H1 (cell line): ENCODE measurements at regions not wholly inside any gene's neighbourhood (a gene's known extent, or its start where the extent isn't known, plus 50 kb on each side); places are given as distances from the start of the nearest gene placed in this dataset.

Experiments used
- CTCF ChIA-PET: fragments of 300-600 bp; sonication (Branson Sonifier 250); formaldehyde crosslinking; loops from one replicate; lab custom pipeline; 2021; ENCODE audit not compliant: partially characterized antibody; lab: Charles Lee
- POLR2A ChIA-PET: fragments of 300-600 bp; sonication (Branson Sonifier 250); formaldehyde crosslinking; loops from one replicate; lab custom pipeline; 2021; ENCODE audit warnings: inconsistent platforms; ENCODE audit not compliant: partially characterized antibody; lab: Charles Lee
- DNase-seq, 2 experiments: peaks; one replicate each; pipeline versions ENCODE4 v3.0.0 to v3.0.0-alpha.2; 2010 to 2022; ENCODE audit warnings: low spot score in 2 of 2, low read depth in 1 of 2, mixed read lengths in 1 of 2
- FAIRE-seq: peaks from 2 replicates; lab custom pipeline; 2011; peaks lifted over from hg19 to GRCh38; lab: Jason Lieb, UNC
- H2AFZ ChIP-seq: 2 replicates; pipeline ENCODE4 v1.8.1; 2012; ENCODE audit warnings: low read length, inconsistent platforms
- H2AK5ac ChIP-seq: 2 replicates; pipeline ENCODE4 v1.6.1; 2013; ENCODE audit warnings: low read depth, low read length
- H2BK120ac ChIP-seq: replicated peaks from 2 replicates; pipeline ENCODE3; 2013; ENCODE audit warnings: low read depth, low read length, inconsistent platforms
- H2BK12ac ChIP-seq: 2 replicates; pipeline ENCODE4 v1.6.1; 2013; ENCODE audit warnings: low read depth, low read length
- H2BK15ac ChIP-seq: 2 replicates; pipeline ENCODE4 v1.6.1; 2013; ENCODE audit warnings: low read length
- H2BK20ac ChIP-seq: 2 replicates; pipeline ENCODE4 v1.6.1; 2013; ENCODE audit warnings: low read length
- H2BK5ac ChIP-seq: 2 replicates; pipeline ENCODE4 v1.6.1; 2013; ENCODE audit warnings: low read depth, low read length
- H3K14ac ChIP-seq: 2 replicates; pipeline ENCODE4 v1.6.1; 2013; ENCODE audit warnings: inconsistent platforms; ENCODE audit not compliant: insufficient read length
- H3K18ac ChIP-seq: 2 replicates; pipeline ENCODE4 v1.6.1; 2013; ENCODE audit warnings: low read length; ENCODE audit errors: extremely low read depth
- H3K23ac ChIP-seq: 2 replicates; pipeline ENCODE4 v1.6.1; 2013; ENCODE audit warnings: inconsistent platforms; ENCODE audit not compliant: insufficient read length
- H3K23me2 ChIP-seq: 2 replicates; pipeline ENCODE4 v1.6.1; 2013; ENCODE audit warnings: low read depth, low read length
- H3K27ac ChIP-seq: 2 replicates; pipeline ENCODE4 v1.6.1; 2011; ENCODE audit warnings: low read depth, low read length, inconsistent platforms
- H3K27me3 ChIP-seq, 4 experiments: replicated peaks in 1 of 4; 1 replicate in 1 of 4; 2 replicates in 3 of 4; pipeline versions ENCODE4 v1.6.1 to v1.8.1; 2011 to 2013; ENCODE audit warnings: low read length in 3 of 4, mild to moderate bottlenecking in 3 of 4, inconsistent platforms in 2 of 4, mixed read lengths in 2 of 4, moderate library complexity in 1 of 4; ENCODE audit not compliant: control insufficient read depth in 3 of 4, insufficient read depth in 3 of 4; ENCODE audit errors: extremely low read depth in 1 of 4
- H3K36me3 ChIP-seq, 4 experiments: 2 replicates each; pipeline versions ENCODE4 v1.6.1 to v1.8.1; 2011 to 2013; ENCODE audit warnings: mild to moderate bottlenecking in 4 of 4, low read length in 3 of 4, moderate library complexity in 2 of 4, control low read depth in 1 of 4, inconsistent platforms in 1 of 4; ENCODE audit not compliant: insufficient read depth in 4 of 4, control insufficient read depth in 2 of 4
- H3K4ac ChIP-seq: replicated peaks from 2 replicates; pipeline ENCODE3; 2013; ENCODE audit warnings: low read length, low read depth, mixed read lengths, inconsistent platforms; ENCODE audit not compliant: insufficient read length
- H3K4me1 ChIP-seq, 4 experiments: replicated peaks in 1 of 4; 1 replicate in 1 of 4; 2 replicates in 3 of 4; pipeline versions ENCODE4 v1.6.1 to v1.8.1; 2011 to 2013; ENCODE audit warnings: low read length in 3 of 4, inconsistent platforms in 2 of 4, mixed read lengths in 1 of 4; ENCODE audit not compliant: insufficient read depth in 4 of 4, control insufficient read depth in 3 of 4
- H3K4me2 ChIP-seq, 2 experiments: 2 replicates each; pipeline versions ENCODE4 v1.6.1 to v1.8.1; 2011 to 2013; ENCODE audit warnings: low read depth in 2 of 2, low read length in 2 of 2, control low read depth in 1 of 2, inconsistent platforms in 1 of 2, mild to moderate bottlenecking in 1 of 2; ENCODE audit not compliant: insufficient read depth in 1 of 2
- H3K4me3 ChIP-seq, 4 experiments: fragments of 200-600, 300-600 bp in 1 of 4; sonication (generic), shearing (Covaris generic), sonication (Bioruptor Twin) in 1 of 4; 2 replicates each; pipeline versions ENCODE4 v1.5.1 to v1.8.1; 2011 to 2016; ENCODE audit warnings: low read length in 4 of 4, low read depth in 3 of 4, control low read depth in 2 of 4, inconsistent platforms in 2 of 4, mild to moderate bottlenecking in 2 of 4, mixed read lengths in 1 of 4, moderate library complexity in 1 of 4; ENCODE audit not compliant: insufficient read depth in 2 of 4; ENCODE audit errors: extremely low read depth in 1 of 4
- H3K56ac ChIP-seq: replicated peaks from 2 replicates; pipeline ENCODE3; 2013; ENCODE audit warnings: low read depth, mild to moderate bottlenecking, mixed read lengths, low read length, inconsistent platforms; ENCODE audit not compliant: insufficient read length
- H3K79me1 ChIP-seq: 2 replicates; pipeline ENCODE4 v1.6.1; 2013; ENCODE audit warnings: low read depth, low read length, control low read depth
- H3K79me2 ChIP-seq, 2 experiments: 2 replicates each; pipeline versions ENCODE4 v1.6.1 to v1.8.1; 2012 to 2013; ENCODE audit warnings: low read length in 2 of 2, mild to moderate bottlenecking in 2 of 2, inconsistent platforms in 1 of 2; ENCODE audit not compliant: insufficient read depth in 2 of 2, control insufficient read depth in 1 of 2
- H3K9ac ChIP-seq, 4 experiments: replicated peaks in 1 of 4; 1 replicate in 1 of 4; 2 replicates in 3 of 4; pipeline versions ENCODE4 v1.6.1 to v1.8.1; 2011 to 2013; ENCODE audit warnings: low read depth in 3 of 4, low read length in 3 of 4, control low read depth in 2 of 4, mild to moderate bottlenecking in 2 of 4, moderate library complexity in 2 of 4, inconsistent platforms in 1 of 4; ENCODE audit errors: extremely low read depth in 1 of 4
- H3K9me3 ChIP-seq, 2 experiments: 2 replicates each; pipeline versions ENCODE4 v1.6.1 to v1.8.1; 2012 to 2013; ENCODE audit warnings: mild to moderate bottlenecking in 2 of 2, moderate library complexity in 2 of 2, control low read depth in 1 of 2, inconsistent platforms in 1 of 2, low read depth in 1 of 2, low read length in 1 of 2, mixed read lengths in 1 of 2; ENCODE audit not compliant: insufficient read depth in 2 of 2
- H4K20me1 ChIP-seq, 2 experiments: replicated peaks in 1 of 2; 2 replicates each; pipeline versions ENCODE3 to v1.8.1; 2011 to 2013; ENCODE audit warnings: inconsistent platforms in 2 of 2, low read length in 2 of 2, mild to moderate bottlenecking in 1 of 2; ENCODE audit not compliant: insufficient read depth in 2 of 2, control insufficient read depth in 1 of 2
- H4K5ac ChIP-seq: 2 replicates; pipeline ENCODE4 v1.6.1; 2013; ENCODE audit warnings: low read length, low read depth, mixed read lengths, inconsistent platforms; ENCODE audit not compliant: insufficient read length
- H4K8ac ChIP-seq: 2 replicates; pipeline ENCODE4 v1.8.0; 2013; ENCODE audit warnings: mild to moderate bottlenecking, moderate library complexity, low read length, inconsistent platforms; ENCODE audit not compliant: insufficient read depth; ENCODE audit errors: extremely low read depth
- H4K91ac ChIP-seq: replicated peaks from 2 replicates; pipeline ENCODE3; 2013; ENCODE audit warnings: low read length, mixed read lengths, inconsistent platforms; ENCODE audit not compliant: insufficient read length
- CBX5 ChIP-seq: fragments of 300-800, 300-1000 bp; sonication (generic); IDR thresholded peaks from 2 replicates; pipeline ENCODE4 v1.7.1; 2016; ENCODE audit warnings: antibody characterized with exemption, low read length, low read depth
- CREB1 ChIP-seq: IDR thresholded peaks from 2 replicates; pipeline ENCODE4 v1.6.1; 2012; ENCODE audit warnings: inconsistent platforms
- E2F6 ChIP-seq: IDR thresholded peaks from 2 replicates; pipeline ENCODE4 v1.6.1; 2012; ENCODE audit warnings: inconsistent platforms
- KDM1A ChIP-seq: fragments of 200-600, 300-600 bp; sonication (generic); IDR thresholded peaks from 2 replicates; pipeline ENCODE4 v1.7.1; 2016; ENCODE audit warnings: mild to moderate bottlenecking, low read length, borderline replicate concordance
- KDM4A ChIP-seq: IDR thresholded peaks from one replicate; pipeline ENCODE4 v1.7.1; 2012; ENCODE audit warnings: low read depth, mild to moderate bottlenecking, moderate library complexity, low read length, inconsistent platforms; ENCODE audit not compliant: severe bottlenecking
- RNF2 ChIP-seq: fragments of 200-900, 300-1000 bp; sonication (generic); IDR thresholded peaks from 2 replicates; pipeline ENCODE4 v1.7.1; 2016; ENCODE audit warnings: borderline replicate concordance, low read depth, mild to moderate bottlenecking, antibody characterized with exemption, low read length; ENCODE audit not compliant: poor library complexity, severe bottlenecking; ENCODE audit errors: missing control alignments
- TCF12 ChIP-seq: IDR thresholded peaks from 2 replicates; pipeline ENCODE4 v1.6.1; 2011; ENCODE audit warnings: low read depth, mild to moderate bottlenecking, low read length
- WGBS, 2 experiments: shearing (Covaris generic) in 1 of 2; methylation state at CpG; one replicate each; pipeline versions ENCODE4 v1.1.6 to v1.1.7; 2013 to 2015; ENCODE audit warnings: low lambda C conversion rate in 2 of 2, mixed read lengths in 2 of 2, inconsistent platforms in 1 of 2, low coverage in 1 of 2, missing lambda C conversion rate in 1 of 2; ENCODE audit not compliant: insufficient replicate concordance in 2 of 2, insufficient coverage in 1 of 2, insufficient read length in 1 of 2; ENCODE audit errors: extremely low coverage in 1 of 2, missing lambda C conversion rate in 1 of 2; 5-methylcytosine and 5-hydroxymethylcytosine counted together

GRCh38 chr10:120966657-120967045 is 115.5 kb downstream of the WDR11 start (continued):
- no peak for TF ChIP-seq TCF12
- TF ChIP-seq, all 59 proteins: peak for 0

- no peak overlapping the region for H3K4ac ChIP-seq
- no peak overlapping the region for H4K91ac ChIP-seq
- H3K56ac ChIP-seq, result no peak overlapping the region
- H2BK5ac ChIP-seq, result no peak overlapping the region
- H4K8ac ChIP-seq, result no peak overlapping the region
- H3K27ac ChIP-seq, result no peak overlapping the region
- no peaks in the 10 kb centered on the region for H3K4me1 ChIP-seq
- no peak overlapping the region for H2BK12ac ChIP-seq
- H3K14ac ChIP-seq, result no peak overlapping the region
- H2BK15ac ChIP-seq, result no peak overlapping the region
- POLR2A ChIA-PET, result no interaction called here
- H3K9ac ChIP-seq, result no peak overlapping the region
- H2AK5ac ChIP-seq, result no peak overlapping the region
- H3K79me2 ChIP-seq, result no peaks in the 10 kb centered on the region
- H2BK120ac ChIP-seq, result no peak overlapping the region
- CTCF ChIA-PET, result no interaction called here
- no peaks in the 10 kb centered on the region for H3K23me2 ChIP-seq
- H4K5ac ChIP-seq, result no peak overlapping the region
- no peaks in the 10 kb centered on the region for H3K36me3 ChIP-seq
- no peak overlapping the region for H3K4me2 ChIP-seq
- H2AFZ ChIP-seq, result no peak overlapping the region
- FAIRE-seq, result no peak
- no peak overlapping the region for H2BK20ac ChIP-seq
- no peak overlapping the region for H3K4me3 ChIP-seq
- DNase-seq, result no peak
- H3K27me3 ChIP-seq, result no peaks in the 10 kb centered on the region
- WGBS, 2 experiments, result 93% methylated on average over 5 of the region's 5 CpGs; no CpG with 5 or more reads in 1 of the 2 experiments
- H3K9me3 ChIP-seq, result peaks cover 4 to 10% of the 10 kb centered on the region in 2 experiments; a peak in 2 of 4 replicates
- TF ChIP-seq E2F6 (no peak), CBX5 (no peak), RNF2 (no peak), KDM4A (no peak), KDM1A (no peak), CREB1 (no peak)
- H3K18ac ChIP-seq, result no peak overlapping the region
- no peaks in the 10 kb centered on the region for H4K20me1 ChIP-seq
- no peaks in the 10 kb centered on the region for H3K79me1 ChIP-seq
- H3K23ac ChIP-seq, result no peak overlapping the region
Measured at GRCh38 chr10:120969219-120969645, 118.1 kb downstream of the WDR11 start.
